A673 (cell line): ENCODE measurements at regions not wholly inside any gene's neighbourhood (a gene's known extent, or its start where the extent isn't known, plus 50 kb on each side); places are given as distances from the start of the nearest gene placed in this dataset.

Experiments used
- BruUV-seq: library from RNA; stranded (reverse); fragments of 400-500 nt; replicated peaks from 2 replicates; lab custom pipeline; 2021; lab: Mats Ljungman, UMichigan
- CTCF ChIA-PET: fragments of 300-600 bp; sonication (Branson Sonifier 250); formaldehyde crosslinking; loops from one replicate; lab custom pipeline; 2022; ENCODE audit warnings: antibody characterized with exemption; lab: Charles Lee
- POLR2A ChIA-PET: fragments of 300-600 bp; sonication (Branson Sonifier 250); formaldehyde crosslinking; loops from one replicate; lab custom pipeline; 2022; ENCODE audit warnings: antibody characterized with exemption; ENCODE audit not compliant: low non-redundant PET; lab: Charles Lee
- DNase-seq: peaks from one replicate; pipeline ENCODE4 v3.0.0-alpha.2; 2015; ENCODE audit warnings: low spot score
- H3K27ac ChIP-seq: fragments of 200-600 bp; sonication (generic); 2 replicates; pipeline ENCODE4 v1.5.1; 2016; ENCODE audit warnings: mixed run types, low read depth, mild to moderate bottlenecking, mixed read lengths, antibody characterized with exemption, low read length; ENCODE audit not compliant: poor library complexity, severe bottlenecking
- H3K27me3 ChIP-seq: fragments of 200-600 bp; sonication (generic); replicated peaks from 2 replicates; pipeline ENCODE4 v1.6.1; 2017; ENCODE audit warnings: mixed run types, low read depth, mild to moderate bottlenecking, mixed read lengths, antibody characterized with exemption, low read length; ENCODE audit not compliant: insufficient read depth, poor library complexity
- H3K36me3 ChIP-seq: fragments of 200-600 bp; sonication (generic); 2 replicates; pipeline ENCODE4 v1.6.1; 2016; ENCODE audit warnings: mixed run types, mild to moderate bottlenecking, mixed read lengths, antibody characterized with exemption, low read length; ENCODE audit not compliant: insufficient read depth, poor library complexity, severe bottlenecking
- H3K4me1 ChIP-seq: fragments of 200-600 bp; sonication (generic); 2 replicates; pipeline ENCODE4 v1.6.1; 2017; ENCODE audit warnings: mixed run types, mild to moderate bottlenecking, mixed read lengths, antibody characterized with exemption, low read length; ENCODE audit not compliant: insufficient read depth, poor library complexity, severe bottlenecking
- H3K4me3 ChIP-seq: fragments of 200-600 bp; sonication (generic); 2 replicates; pipeline ENCODE4 v1.5.1; 2016; ENCODE audit warnings: low read depth, mixed run types, mild to moderate bottlenecking, mixed read lengths, low read length; ENCODE audit not compliant: poor library complexity, severe bottlenecking
- H3K9me3 ChIP-seq: fragments of 200-600 bp; sonication (generic); 2 replicates; pipeline ENCODE4 v1.6.1; 2016; ENCODE audit warnings: mixed run types, low read depth, mild to moderate bottlenecking, mixed read lengths, antibody characterized with exemption, low read length; ENCODE audit not compliant: poor library complexity, severe bottlenecking
- EZH2 ChIP-seq: fragments of 200-600 bp; sonication (generic); IDR thresholded peaks from 2 replicates; pipeline ENCODE4 v1.6.1; 2017; ENCODE audit warnings: borderline replicate concordance, low read depth, mild to moderate bottlenecking, mixed read lengths, antibody characterized with exemption, low read length; ENCODE audit not compliant: poor library complexity, severe bottlenecking
- intact Hi-C: fragments of 100-400 bp; cut with micrococcal nuclease; formaldehyde crosslinking; loops from one replicate; pipeline ENCODE4 v1.10.0; 2022; ENCODE audit not compliant: unreplicated experiment
- TF ChIP-seq, protein P1 (sequence below): fragments of 300-800, 200-600 bp; sonication (generic); conservative IDR thresholded peaks from 2 replicates; pipeline ENCODE4 v1.5.1; 2017; ENCODE audit warnings: low read depth, mild to moderate bottlenecking, antibody characterized with exemption, low read length, moderate library complexity, mixed read lengths

DNA sequence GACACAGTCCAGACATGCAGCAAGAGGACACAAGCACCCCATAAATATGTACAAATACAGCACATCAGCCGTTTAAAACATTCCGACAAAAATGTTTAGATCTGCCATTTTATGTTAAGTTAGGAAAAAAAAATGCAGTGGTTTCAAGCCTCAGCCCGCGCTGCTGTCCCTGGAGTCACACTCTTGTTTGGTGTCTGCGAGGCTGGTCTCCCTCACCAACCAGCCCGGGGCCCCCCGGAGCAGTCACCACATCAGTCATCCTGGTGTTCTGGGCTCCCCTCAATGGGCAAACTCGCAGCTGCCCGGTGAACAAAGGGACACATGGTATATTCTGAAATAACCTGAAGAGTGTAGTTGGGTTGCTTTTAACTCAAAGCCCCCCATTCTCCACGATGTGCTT, 1022.2 kb downstream of the BRD1 start:
- Histone ChIP-seq H3K4me1 (no peaks in the 10 kb centered on the region), H3K27ac (no peak overlapping the region), H3K27me3 (no peaks in the 10 kb centered on the region), H3K9me3 (no peaks in the 10 kb centered on the region), H3K4me3 (no peak overlapping the region), H3K36me3 (no peaks in the 10 kb centered on the region)
- ChIA-PET POLR2A (no interaction called here), CTCF (no interaction called here)
- TF ChIP-seq EZH2 = no peak
- TF ChIP-seq, protein P1, sequence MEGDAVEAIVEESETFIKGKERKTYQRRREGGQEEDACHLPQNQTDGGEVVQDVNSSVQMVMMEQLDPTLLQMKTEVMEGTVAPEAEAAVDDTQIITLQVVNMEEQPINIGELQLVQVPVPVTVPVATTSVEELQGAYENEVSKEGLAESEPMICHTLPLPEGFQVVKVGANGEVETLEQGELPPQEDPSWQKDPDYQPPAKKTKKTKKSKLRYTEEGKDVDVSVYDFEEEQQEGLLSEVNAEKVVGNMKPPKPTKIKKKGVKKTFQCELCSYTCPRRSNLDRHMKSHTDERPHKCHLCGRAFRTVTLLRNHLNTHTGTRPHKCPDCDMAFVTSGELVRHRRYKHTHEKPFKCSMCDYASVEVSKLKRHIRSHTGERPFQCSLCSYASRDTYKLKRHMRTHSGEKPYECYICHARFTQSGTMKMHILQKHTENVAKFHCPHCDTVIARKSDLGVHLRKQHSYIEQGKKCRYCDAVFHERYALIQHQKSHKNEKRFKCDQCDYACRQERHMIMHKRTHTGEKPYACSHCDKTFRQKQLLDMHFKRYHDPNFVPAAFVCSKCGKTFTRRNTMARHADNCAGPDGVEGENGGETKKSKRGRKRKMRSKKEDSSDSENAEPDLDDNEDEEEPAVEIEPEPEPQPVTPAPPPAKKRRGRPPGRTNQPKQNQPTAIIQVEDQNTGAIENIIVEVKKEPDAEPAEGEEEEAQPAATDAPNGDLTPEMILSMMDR = no peak
- intact Hi-C loops = no loop called here
- DNase-seq = no peak
- BruUV-seq = no TSS peak

DNA sequence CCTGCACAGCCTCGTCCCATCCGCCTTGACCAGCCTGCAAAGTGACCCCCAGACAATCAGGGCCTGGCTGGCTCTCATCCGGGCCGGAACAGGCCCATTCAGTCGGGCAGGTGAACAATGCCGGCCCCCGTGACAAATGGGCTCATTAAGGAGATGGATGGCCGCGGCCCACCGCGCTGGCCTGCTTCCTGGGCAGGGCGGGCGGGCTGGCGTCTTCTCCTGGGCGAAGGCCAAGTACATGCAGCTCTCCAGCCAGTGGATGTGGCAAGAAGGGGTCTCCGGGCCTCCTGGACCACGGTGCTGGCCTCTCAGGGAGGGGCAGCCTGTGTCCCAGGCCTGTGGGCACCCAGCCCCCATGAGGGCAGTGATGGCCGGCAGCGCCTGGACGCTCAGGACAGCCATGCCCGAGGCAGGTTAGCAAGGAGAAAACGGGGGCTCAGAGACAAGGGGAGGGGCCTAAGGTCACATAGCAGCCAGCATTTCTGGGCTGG, 1022.8 kb downstream of the BRD1 start:
- BruUV-seq = no TSS peak
- intact Hi-C loops = no loop called here
- H3K27ac ChIP-seq = no peak overlapping the region

DNA sequence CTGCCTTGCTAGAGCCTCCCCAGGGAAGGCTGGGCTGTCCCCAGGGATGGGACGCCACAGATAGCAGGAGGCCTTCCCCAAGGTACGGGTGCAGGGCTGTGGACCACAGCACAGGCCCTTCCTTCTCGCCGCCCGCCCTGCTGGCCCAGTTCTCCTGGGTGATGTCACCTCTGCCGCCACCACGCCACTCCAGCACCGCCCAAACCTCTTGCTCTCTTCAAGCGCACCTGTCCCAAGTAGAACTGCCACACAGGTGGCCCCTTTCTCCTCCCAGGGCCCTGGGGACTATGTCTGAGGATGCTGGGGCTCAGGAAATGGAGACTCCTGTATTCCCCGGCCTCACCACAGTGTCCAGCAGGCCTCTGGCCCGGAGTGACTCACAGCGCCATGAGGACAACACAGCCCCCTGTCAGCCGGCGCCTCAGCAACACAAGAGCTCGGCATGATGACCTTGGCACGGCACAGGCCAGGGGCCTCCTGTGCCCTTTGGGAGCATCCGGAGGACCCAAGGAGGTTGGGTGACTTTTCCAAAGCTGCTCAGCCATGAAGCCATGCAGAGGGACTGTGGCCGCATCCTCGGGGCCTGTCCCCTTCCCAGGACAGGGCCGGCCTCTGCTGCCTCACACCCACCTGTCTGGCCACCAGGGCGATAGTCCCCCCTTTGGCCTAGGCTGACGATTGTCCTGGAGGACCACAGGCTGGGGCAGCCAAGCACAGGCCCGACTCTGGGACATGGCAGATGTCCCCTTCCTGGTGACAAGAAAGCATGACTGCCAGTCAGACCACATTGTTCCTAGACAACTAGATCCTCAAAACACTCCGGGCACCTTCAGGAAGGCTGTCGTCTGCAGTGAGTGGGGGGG, 1023.5 kb downstream of the BRD1 start:
- DNase-seq = no peak
- no peak overlapping the region for H3K4me3 ChIP-seq
- no peaks in the 10 kb centered on the region for H3K27me3 ChIP-seq
- H3K4me1 ChIP-seq = no peaks in the 10 kb centered on the region
- no peaks in the 10 kb centered on the region for H3K9me3 ChIP-seq
- ChIA-PET CTCF (no interaction called here), POLR2A (no interaction called here)
- no peak for TF ChIP-seq EZH2
- TF ChIP-seq, protein P1 = no peak
- intact Hi-C loops = no loop called here
- no peak overlapping the region for H3K27ac ChIP-seq
- no TSS peak for BruUV-seq
- no peaks in the 10 kb centered on the region for H3K36me3 ChIP-seq

More for the DNA sequence above, 1022.8 kb downstream of the BRD1 start:
- no peak for TF ChIP-seq EZH2
- TF ChIP-seq, protein P1 = no peak
- CTCF ChIA-PET = no interaction called here
- no peaks in the 10 kb centered on the region for H3K9me3 ChIP-seq
- no peaks in the 10 kb centered on the region for H3K27me3 ChIP-seq
- DNase-seq = no peak
- no peaks in the 10 kb centered on the region for H3K36me3 ChIP-seq
- POLR2A ChIA-PET = no interaction called here
- H3K4me1 ChIP-seq = no peaks in the 10 kb centered on the region
- no peak overlapping the region for H3K4me3 ChIP-seq
